OCI-LY3 (cell line): ENCODE measurements at regions not wholly inside any gene's neighbourhood (a gene's known extent, or its start where the extent isn't known, plus 50 kb on each side); places are given as distances from the start of the nearest gene placed in this dataset.

ENCODE experiments used
- EZH2phosphoT487 ChIP-seq: fragments of 200-600 bp; shearing (Covaris generic); IDR thresholded peaks from 2 replicates; pipeline ENCODE4 v1.6.1; 2018; ENCODE audit warnings: antibody characterized with exemption, mixed run types, low read depth
- TF ChIP-seq, protein P1 (sequence below): fragments of 200-600, 300-600 bp; sonication (generic); IDR thresholded peaks from 2 replicates; pipeline ENCODE4 v1.5.1; 2014; ENCODE audit warnings: antibody characterized with exemption, low read length, low read depth

DNA sequence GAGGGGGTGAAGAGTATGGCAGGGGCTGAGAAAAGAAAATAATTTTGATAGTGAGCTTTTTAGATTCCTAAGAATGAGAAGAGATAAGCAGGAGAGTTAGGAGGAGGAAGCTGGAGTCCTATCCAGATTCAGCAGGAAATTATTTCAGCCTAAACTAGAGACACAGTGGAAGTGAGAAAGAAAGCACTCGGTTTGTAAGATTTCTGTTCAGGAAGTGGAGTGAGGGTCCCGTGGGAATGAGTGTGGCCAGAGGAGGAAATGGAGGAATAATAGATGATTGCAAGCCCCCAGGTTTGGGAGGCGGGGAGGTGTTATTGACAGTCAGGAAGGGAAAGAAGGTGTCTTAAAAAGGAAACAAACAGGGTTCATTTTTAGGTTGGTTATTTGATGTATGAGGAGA is 84.8 kb upstream of the NRP1 start:
- TF ChIP-seq, protein P1, sequence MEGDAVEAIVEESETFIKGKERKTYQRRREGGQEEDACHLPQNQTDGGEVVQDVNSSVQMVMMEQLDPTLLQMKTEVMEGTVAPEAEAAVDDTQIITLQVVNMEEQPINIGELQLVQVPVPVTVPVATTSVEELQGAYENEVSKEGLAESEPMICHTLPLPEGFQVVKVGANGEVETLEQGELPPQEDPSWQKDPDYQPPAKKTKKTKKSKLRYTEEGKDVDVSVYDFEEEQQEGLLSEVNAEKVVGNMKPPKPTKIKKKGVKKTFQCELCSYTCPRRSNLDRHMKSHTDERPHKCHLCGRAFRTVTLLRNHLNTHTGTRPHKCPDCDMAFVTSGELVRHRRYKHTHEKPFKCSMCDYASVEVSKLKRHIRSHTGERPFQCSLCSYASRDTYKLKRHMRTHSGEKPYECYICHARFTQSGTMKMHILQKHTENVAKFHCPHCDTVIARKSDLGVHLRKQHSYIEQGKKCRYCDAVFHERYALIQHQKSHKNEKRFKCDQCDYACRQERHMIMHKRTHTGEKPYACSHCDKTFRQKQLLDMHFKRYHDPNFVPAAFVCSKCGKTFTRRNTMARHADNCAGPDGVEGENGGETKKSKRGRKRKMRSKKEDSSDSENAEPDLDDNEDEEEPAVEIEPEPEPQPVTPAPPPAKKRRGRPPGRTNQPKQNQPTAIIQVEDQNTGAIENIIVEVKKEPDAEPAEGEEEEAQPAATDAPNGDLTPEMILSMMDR, result no peak
- no peak for TF ChIP-seq EZH2phosphoT487
